Activated CD4-positive, alpha-beta T cell treated with anti-CD3 and anti-CD28 coated beads, Interleukin-10, Interleukin-2, amounts not matched to agents 100 ng/mL and 50 ng/mL, durations not matched to agents 16 hours and 8 hours (primary cell): ENCODE measurements at regions not wholly inside any gene's neighbourhood (a gene's known extent, or its start where the extent isn't known, plus 50 kb on each side); places are given as distances from the start of the nearest gene placed in this dataset.
"Not testable (repeated sequence)": the region's sequence is repeated elsewhere in the genome, so short reads cannot be mapped to it uniquely, and the experiment has no call there.

ENCODE experiments used
- DNase-seq: peaks from one replicate; pipeline ENCODE4 v3.0.0-alpha.2; 2020

DNA sequence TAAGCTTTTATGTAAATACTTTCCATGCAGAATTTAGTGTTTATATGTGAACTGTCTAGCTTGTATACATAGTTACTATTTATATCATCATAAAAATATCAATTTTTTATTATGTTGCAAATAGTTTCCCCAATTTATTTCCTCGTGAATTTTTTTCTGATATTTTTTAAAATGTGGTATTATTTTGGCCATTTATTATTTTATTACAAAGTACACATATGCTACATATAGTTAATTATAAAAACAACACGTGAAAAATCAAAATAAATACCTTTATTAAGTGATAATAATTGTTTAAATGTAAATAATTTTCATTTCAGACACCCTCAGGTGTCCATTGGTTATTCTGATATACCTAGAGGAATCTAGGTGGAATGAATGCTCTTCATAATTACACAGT is 1394.9 kb upstream of the PRR20A start:
- no peak for DNase-seq

DNA sequence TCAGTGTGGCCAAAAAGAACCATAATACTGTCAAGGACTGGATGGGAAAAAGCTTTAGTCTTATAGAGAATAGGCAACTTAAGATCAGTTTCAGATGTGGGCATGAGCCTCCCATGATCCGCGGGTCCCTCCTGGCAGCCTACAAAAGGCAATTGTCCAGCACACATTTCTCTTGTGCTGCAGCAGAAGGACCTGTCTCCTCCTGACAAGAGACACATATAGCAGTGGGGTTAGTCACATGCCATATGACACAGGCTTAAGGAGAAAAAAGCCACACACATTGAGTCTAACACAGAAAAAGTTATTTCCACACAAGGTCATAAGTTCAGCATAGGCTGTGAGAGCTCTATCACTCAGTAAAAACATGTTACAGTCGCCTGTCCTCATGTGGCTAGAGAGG is 1378.7 kb upstream of the PRR20A start:
- DNase-seq, result no peak

DNA sequence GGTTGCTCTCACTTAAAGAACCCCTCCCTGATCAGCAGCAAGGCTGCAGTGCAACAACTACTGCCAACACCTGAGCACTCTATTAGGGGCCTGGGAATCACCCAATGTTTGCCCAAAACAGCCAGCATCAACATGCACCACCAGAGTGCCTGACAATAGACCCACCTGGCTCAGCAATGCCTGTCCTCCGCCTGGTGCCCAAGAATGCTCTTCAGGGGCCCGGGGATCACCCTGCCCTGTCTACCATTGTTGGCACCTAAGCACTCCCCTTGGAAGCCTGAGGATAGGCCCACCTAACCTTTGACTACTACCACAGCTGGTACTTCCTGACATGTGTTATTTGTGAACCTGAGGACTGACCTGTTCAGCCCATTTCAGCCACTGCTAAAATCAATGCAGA is 1363.1 kb upstream of the PRR20A start:
- DNase-seq, result no peak

DNA sequence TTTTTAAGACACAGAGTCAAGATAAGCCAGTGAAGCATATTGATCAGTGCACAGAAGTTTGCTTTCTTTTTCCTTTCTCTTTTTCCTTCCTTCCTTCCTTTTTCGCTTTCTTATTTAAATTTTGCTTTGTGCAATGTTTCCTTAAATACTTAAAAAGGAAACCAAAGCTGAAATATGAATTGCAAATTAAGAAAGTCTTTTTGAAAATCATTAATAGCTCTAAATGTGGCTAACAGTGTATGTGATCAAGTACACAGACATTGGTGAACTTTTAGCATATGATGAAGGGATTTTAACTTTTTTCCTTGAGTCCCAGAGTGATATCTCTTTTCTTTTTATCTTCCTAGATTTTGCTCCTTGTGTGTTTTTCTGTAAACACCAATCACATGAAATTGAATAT is 1356.9 kb upstream of the PRR20A start:
- no peak for DNase-seq

DNA sequence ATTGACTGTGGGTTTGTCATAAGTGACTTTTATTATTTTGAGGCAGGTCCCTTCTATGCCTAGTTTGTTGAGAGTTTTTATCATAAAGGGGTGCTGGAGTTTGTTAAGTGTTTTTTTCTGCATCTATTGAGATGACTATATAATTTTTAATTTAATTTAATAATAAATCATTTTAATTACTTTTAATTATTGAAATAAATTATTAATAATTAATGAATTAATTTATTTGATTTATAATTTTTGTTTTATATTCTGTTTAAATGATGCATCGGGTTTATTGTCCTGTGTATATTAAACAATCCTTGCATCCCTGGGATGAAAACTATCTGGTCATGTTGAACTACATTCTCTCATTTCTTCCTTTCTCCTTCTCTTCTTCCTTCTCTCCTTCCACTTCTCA is 1352.2 kb upstream of the PRR20A start:
- DNase-seq, result no peak

DNA sequence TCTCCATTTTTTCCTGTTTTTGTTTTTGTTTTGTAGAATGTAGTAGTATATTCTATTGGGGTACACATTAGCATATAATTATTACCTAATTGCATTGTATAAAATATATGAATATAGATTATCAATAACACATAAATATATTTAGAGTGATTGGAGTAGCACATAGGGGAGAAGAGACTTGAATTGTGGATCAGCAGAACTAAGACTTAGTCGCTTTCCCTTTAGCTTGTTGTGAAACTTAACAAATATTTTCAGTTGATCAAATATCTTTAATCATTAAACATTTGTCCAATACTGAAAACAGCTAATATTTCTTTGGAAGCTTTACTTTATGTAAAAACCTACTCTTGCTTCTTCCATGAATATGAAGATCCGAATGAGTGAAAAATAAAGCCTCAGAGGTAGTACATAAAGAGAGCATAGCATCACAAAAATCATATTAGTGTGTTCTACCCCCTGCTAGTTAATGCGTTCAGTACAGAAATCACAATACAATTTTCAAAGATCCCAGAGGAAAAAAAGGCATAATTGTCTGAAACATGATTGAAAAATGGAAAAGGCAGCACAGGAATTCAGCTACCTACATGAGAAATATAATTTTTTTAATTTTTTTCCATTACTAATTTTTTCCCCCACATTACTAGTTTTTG is 1348.0 kb upstream of the PRR20A start:
- DNase-seq, result no peak

DNA sequence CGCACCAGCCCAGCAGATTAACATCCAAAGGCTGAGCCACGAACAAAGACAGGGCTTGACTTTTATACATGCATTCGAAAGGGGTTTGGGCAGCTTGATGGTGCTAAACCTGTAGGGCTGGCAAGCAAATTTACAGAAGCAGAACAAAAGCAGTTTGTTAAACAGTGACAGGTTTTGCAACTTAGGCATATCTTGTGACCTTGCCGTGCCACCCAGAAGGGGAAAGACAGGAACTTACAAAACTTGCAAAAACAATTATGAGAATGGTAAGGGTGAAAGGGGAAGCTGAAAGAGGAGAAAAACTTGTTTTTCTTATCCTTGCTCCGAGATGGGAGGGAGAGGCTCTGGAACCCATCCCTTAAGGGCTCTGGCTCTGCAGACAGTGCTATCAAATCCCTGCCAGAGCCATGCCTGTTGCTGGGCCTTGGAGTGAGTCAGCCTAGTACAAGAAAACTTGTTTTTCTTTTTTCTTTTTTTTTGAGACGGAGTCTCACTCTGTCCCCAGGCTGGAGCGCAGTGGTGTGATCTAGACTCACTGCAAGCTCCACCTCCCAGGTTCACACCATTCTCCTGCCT is 1325.2 kb upstream of the PRR20A start:
- DNase-seq, result no peak

DNA sequence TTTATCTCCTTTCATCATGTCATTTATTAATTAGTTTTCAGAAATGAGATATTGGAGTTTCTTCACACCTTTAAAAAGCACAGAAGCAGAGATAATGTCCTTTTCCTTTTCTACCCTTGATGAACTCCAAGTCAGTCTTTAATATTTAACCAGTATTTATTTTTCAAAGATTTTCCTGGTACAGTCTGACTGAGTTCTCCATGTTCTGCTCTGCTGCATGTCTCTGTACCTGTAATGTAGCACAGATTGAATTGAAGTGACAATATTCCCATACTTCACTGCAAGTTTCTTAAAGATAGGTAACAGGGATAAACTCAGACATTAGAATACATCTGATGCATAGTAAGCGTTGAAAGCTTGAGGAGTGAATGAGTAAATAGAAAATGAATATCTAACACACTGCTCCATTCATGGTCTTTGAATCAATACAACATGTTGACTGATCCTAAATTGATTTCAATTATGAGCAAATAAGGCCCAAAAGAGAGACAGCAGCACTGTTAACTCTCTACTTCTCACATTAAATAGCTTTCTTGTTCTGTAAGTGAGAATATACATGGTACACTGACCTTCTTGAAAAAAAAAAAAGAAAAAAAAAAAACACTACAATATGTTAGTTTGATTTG is 1323.6 kb upstream of the PRR20A start:
- DNase-seq, result no peak

DNA sequence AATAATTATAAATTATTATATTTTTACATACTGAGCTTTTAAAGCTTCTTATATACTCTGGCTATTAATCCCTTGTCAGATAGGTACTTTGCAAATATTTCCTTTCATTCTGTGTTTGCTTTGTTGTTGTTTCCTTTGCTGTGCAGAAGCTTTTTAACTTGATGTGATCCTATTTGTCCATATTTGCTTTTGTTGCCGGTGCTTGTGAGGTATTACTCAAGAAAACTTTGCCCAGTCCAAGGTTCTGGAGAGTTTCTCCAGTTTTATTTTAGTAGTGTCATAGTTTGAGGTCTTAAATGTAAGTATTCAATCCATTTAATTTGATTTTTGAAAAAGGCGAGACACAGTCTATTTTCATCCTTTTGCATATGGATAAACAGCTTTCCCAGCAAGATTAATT is 1319.9 kb upstream of the PRR20A start:
- DNase-seq, result no peak

DNA sequence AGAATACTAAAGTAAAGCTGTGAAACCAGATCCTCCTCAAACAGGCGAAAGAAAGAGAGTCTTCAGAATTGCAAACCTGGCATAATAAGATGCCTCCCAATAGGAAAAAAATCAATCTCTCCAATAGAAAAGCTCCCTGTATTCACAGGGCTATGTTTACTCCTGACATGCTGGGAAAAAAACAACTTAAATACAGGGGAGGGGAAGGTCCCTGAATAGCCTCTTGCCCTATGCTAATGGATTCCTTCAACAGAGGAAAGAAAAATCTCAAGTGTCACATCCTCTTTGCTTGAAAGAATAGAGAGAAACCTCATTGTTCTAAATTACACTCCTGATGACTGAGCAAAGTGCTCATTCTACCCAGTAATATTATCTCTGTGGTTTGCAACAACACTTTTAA is 1271.1 kb upstream of the PRR20A start:
- no peak for DNase-seq

DNA sequence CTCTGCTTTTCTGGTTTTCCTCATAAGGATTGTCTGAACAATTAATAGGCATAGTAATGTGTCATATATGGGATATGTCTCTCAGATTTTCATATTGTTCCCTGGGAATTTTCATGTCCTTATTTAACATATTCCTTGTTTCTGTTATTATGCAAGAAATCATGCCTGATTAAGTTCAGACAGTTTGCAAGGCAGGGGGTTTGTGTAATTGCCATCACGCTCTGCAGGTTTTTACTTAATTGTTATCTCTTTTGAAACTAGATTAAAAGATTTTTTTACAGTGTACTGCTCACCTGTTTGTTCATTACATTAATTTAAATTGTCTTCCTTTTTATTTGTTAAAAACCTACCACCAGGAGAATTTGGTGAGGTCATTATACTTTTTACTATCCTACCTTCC is 1253.2 kb upstream of the PRR20A start:
- no peak for DNase-seq

DNA sequence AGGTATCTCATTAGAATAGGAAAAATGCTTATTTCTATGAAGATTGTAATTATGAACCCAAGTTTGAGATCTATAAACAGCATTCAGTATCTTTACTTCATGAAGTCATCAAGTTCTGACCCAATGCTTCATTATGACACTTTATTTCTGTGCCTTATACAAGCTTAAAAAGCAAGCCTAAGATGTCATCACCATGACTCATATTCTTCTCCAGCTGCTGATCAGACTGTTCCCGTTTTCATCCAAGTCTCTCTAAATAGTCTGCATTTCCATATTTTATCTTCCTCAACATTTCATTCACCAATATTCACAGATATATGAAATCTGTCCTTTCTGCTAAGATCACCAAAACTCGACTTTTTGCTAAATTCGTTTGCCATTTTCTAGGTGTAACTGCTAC is 1247.2 kb upstream of the PRR20A start:
- DNase-seq, result no peak

DNA sequence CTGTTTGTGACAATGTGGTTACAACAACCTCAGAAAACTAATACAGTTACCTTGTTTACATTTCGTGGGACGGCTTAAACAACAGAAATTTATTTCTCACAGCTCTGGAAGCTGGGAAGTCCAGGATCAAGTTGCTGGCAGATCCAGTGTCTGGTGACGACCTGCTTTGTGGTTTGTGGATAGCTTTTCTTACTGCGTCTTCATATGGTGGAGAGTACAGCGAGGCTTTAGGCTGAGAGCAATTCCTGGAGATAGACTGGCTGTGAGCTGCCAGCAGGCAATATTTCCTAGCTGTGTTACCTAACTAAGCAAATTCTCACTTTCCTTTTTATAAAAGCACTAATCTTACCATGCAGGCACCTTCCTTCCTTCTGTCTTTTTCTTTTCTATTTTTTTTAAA is 1203.5 kb upstream of the PRR20A start:
- DNase-seq, result no peak

DNA sequence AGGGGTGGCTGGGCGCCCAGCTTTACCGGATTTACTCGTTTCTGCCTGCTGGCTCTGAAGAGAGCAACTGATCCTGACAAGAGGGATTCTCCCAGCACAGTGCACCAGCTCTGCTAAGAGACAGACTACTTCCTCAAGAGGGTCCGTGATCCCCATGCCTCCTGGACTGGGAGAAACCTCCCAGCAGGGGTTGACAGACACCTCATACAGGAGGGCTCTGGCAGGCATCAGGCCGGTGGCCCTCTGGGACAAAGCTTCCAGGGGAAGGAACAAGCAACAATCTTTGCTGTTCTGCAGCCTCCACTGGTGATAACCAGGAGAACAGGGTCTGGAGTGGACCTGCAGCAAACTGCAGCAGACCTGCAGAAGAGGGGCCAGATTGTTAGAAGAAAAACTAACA is 1192.5 kb upstream of the PRR20A start:
- DNase-seq, result no peak

DNA sequence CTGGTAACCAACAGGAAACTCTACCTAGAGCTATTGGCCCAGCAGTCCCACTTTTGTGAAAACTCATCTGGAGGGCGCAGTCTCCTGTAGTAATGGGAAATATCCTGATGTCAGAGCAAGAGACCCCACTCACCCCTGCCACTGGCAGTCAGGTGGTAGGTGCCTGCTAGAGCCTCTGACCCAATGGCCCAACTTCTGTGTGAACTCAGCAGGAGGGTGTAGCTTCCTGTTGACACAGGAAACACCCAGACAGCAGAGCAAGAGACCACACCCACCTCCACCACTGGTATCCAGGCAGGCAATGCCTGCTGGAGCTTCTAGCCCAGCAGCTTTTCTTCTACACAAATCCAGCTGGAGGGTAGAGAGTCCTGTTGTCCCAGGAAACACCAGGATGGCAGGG is 1176.8 kb upstream of the PRR20A start:
- DNase-seq, result no peak

DNA sequence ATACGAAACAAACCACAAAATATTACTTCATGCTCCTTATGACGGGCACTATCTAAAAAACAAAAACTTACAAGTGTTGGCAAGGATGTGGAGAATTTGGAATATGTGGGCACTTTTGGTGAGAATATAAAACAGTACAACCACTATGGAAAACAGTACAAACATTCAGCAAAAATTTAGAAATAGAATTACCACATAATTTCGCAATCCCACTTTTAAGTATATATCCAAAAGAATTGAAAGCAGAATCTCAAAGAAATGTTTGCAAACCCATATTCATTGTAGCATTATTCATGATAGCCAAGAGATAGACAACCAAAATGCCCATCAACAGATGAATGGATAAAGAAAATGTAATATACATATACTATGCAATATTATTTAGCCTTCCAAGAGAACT is 1173.7 kb upstream of the PRR20A start:
- DNase-seq, result no peak

DNA sequence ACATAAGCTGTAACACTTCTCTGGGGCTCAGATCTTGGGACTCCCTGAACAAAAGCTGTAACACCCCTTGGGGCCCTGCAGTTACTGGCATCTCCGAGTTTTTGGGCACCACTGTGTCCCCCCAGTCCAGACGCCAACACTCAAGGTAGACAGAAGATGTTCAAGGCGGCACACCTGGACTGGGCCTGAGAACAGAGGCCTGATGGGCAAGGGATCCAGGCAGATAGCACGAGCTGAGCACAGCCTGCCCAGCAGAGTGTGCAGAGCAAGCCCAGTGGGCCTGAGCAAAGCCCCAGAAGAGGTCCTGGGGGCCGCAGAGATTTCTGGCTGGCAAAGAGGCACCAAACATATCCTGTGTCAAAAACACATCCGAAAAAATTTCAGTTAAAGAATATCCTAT is 1163.3 kb upstream of the PRR20A start:
- DNase-seq, result no peak

DNA sequence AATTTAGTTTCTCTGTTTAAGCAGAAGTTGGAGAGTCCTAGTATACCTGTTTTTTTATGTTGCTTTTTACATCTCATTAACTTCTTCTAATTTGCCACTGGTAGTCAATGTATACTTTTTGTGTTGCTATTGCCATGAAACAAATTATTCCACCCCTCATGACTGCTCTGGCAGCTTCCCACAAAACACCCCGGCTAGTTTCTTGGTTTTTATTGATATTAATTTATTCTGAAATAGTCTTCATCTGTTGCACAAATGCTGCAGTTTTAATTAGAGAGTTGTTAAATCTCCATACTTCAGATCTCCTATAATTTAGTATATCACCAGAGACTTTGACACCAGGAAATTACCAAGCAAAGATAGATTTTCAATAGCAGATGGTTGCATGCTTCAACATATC is 1159.3 kb upstream of the PRR20A start:
- no peak for DNase-seq

DNA sequence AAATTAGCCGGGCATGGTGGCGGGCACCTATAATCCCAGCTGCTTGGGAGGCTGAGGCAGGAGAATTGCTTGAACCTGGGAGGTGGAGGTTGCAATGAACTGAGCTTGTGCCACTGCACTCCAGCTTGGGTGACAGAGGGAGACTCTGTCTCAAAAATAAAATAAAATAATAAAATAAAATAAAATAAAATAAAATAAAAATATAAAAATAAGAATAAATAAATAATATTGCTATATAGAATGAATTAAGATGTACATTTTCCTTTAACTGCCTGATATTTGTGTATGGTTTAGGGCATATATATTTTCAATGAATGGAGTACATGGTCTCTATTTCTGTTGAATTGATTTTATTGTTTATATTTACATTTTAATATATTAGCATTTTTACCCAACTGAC is 1156.7 kb upstream of the PRR20A start:
- not testable (repeated sequence) for DNase-seq

DNA sequence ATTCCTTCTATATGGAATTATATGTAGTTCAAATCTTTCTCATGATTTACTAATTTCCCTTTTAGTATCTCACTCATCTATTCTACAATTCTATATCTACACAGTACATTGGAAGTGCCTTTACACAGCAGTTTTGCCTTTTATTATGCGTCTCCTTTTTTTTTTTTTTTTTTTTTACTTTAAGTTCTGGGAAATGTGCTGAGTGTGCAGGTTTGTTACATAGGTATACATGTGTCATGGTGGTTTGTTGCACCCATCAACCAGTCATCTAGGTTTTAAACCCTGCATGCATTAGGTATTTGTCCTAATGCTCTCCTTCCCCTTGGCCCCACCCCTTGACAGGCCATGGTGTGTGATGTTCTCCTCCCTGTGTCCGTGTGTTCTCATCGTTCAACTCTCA is 1150.1 kb upstream of the PRR20A start:
- no peak for DNase-seq

DNA sequence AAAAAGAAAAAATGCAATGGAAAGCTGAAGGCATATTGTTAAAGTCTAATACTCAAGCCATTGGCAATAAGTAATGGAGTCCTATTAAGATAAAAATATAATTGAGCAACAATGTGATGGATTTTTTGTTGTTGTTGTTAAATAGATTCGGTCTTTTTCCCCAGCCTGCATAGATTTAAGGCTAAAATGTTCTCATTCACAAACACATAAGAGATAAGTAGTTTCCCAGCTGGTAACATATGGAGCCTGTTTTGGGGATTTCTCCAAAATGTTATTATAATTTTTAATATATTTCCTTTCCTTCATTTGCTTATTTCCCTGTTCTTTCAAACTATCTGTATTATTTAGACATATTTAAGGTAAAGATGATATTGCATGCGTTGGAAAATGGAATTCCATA is 1149.1 kb upstream of the PRR20A start:
- no peak for DNase-seq

DNA sequence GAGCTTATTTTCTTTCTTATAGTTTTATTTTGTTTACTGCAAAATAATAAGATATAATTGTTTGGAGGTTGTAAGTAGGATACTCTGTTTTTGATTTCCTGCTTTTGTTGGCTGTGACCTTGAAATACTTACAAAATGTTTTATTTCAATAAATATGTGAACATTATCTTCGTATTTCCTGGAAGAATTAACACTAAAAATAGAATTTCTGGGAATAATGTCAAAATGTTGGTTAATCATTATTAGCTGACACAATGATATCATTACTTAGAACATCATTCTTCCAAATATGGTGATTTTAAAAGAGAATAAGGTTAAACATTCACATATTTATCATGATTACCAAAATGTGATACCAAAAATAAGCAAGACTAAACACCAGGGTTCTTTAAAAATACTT is 1148.6 kb upstream of the PRR20A start:
- DNase-seq, result no peak

DNA sequence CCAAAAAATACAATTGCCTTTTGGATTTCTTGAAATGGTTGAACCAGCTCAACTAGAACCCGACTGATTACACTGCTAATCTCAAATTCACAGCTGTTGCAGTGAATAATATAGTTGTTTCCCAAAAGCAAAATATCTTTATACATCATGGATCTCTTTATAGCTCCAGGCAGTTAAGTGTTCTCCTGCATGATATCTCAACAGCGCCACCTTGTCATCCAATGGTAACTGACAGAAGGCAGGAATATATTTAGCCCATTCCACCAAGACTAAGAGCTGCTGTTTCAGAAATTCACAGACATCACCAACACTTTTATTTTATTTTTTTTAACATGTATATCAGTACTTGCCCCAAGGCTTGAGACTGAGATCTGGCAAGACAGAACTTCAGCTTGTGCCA is 1141.0 kb upstream of the PRR20A start:
- DNase-seq, result no peak

DNA sequence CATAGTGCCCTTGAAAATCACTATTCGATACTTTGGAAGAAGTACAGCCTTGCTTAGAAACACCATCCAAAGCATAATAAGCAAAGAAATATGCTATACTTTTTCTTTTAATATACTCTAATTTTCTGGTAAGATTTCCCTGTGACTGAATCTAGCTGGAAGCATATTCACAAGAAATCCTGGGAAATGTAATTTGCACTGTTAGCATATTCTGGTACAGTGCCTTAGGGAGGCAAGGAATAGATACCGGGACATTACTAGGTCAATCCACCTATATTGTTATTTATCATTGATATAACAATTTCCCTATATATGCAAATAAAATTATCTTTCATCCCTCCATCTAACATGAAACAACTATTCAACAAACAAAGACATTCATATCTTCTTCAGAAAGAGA is 1131.3 kb upstream of the PRR20A start:
- no peak for DNase-seq

DNA sequence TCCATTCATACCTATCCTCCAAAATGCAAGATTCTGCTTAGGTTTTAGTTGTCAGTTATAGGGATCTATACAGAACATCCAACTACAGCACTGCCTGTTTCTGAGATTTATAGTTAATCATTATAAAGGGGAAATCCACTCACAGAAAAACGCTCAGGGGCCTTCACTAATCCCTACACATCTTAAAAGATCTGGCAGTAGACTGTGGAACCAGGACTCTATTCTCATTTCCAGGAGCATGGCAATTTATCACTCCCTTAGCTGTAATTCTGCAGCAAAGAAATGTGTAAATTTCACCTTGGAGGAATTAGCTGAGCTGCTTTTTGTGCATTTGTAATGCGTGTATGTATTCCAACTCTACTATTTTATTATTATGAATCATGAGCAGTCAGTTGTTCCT is 1128.1 kb upstream of the PRR20A start:
- no peak for DNase-seq
